SU-DHL-6 (cell line): ENCODE measurements at regions not wholly inside any gene's neighbourhood (a gene's known extent, or its start where the extent isn't known, plus 50 kb on each side); places are given as distances from the start of the nearest gene placed in this dataset.

Source experiments
- CTCF ChIP-seq: fragments of 200-600 bp; sonication (generic); IDR thresholded peaks from one replicate; pipeline ENCODE4 v1.5.1; 2017; ENCODE audit warnings: antibody characterized with exemption, mild to moderate bottlenecking, low read length, moderate library complexity; ENCODE audit not compliant: insufficient read depth, poor library complexity, severe bottlenecking
- EZH2phosphoT487 ChIP-seq: fragments of 200-600 bp; sonication (generic), shearing (Covaris generic); conservative IDR thresholded peaks from 2 replicates; pipeline ENCODE4 v1.6.1; 2018; ENCODE audit warnings: mild to moderate bottlenecking, antibody characterized with exemption, low read length, moderate library complexity, mixed read lengths

- TF ChIP-seq CTCF (no peak), EZH2phosphoT487 (no peak)
These were observed 201.3 kb upstream of the RBM19 start for GRCh38 chr12:114167431-114167830.
